D721Med (cell line): ENCODE measurements at regions not wholly inside any gene's neighbourhood (a gene's known extent, or its start where the extent isn't known, plus 50 kb on each side); places are given as distances from the start of the nearest gene placed in this dataset.

Source experiments
- DNase-seq: peaks from one replicate; pipeline ENCODE4 v3.0.0; 2011; ENCODE audit warnings: low spot score; ENCODE audit not compliant: insufficient read length
- FAIRE-seq: peaks from 2 replicates; lab custom pipeline; 2011; peaks lifted over from hg19 to GRCh38; lab: Jason Lieb, UNC
- CTCF ChIP-seq: IDR thresholded peaks from 2 replicates; pipeline ENCODE4 v1.5.1; 2012; ENCODE audit warnings: mild to moderate bottlenecking, control low read depth; ENCODE audit not compliant: insufficient read depth; ENCODE audit errors: missing control alignments

- no peak for DNase-seq
- TF ChIP-seq CTCF, result no peak
- FAIRE-seq, result no peak
Measured at GRCh38 chr1:88060750-88061491, 623.2 kb upstream of the PKN2 start.

- DNase-seq, result no peak
- TF ChIP-seq CTCF, result peak; percentile 82
- peak; percentile 94 for FAIRE-seq
Measured at GRCh38 chr1:88061492-88062177, 622.4 kb upstream of the PKN2 start.

- FAIRE-seq, result peak; percentile 16
- TF ChIP-seq CTCF, result no peak
- DNase-seq, result no peak
Measured at GRCh38 chr1:88062650-88063153, 621.4 kb upstream of the PKN2 start.

- TF ChIP-seq CTCF, result no peak
- no peak for DNase-seq
- FAIRE-seq, result no peak
Measured at GRCh38 chr1:88063605-88064004, 620.5 kb upstream of the PKN2 start.

- FAIRE-seq, result no peak
- no peak for TF ChIP-seq CTCF
- no peak for DNase-seq
Measured at GRCh38 chr1:88068407-88068960, 615.6 kb upstream of the PKN2 start.

- DNase-seq (no peak), FAIRE-seq (no peak)
- TF ChIP-seq CTCF, result no peak
Measured at GRCh38 chr1:88070956-88071355, 613.1 kb upstream of the PKN2 start.
